HEK293 (cell line): ENCODE measurements at regions not wholly inside any gene's neighbourhood (a gene's known extent, or its start where the extent isn't known, plus 50 kb on each side); places are given as distances from the start of the nearest gene placed in this dataset.

Experiments
- CTCF ChIA-PET: fragments of 350-600 bp; formaldehyde crosslinking; extraction: SDS; loops from one replicate; lab custom pipeline; 2021; ENCODE audit warnings: antibody characterized with exemption; lab: Yijun Ruan, JAX
- POLR2A ChIA-PET: fragments of 300-600 bp; formaldehyde crosslinking; extraction: SDS; loops from one replicate; lab custom pipeline; 2020; ENCODE audit warnings: antibody characterized with exemption, inconsistent platforms; lab: Yijun Ruan, JAX
- H3K27ac ChIP-seq: fragments of 200-500 bp; sonication (Bioruptor generic); 2 replicates; pipeline ENCODE4 v1.5.1; 2014; ENCODE audit warnings: low read depth, low read length, control low read depth, inconsistent platforms; ENCODE audit errors: extremely low read depth
- H3K36me3 ChIP-seq, 2 experiments: fragments of 200-500 bp in 1 of 2; sonication (Bioruptor generic) in 1 of 2; 1 replicate in 1 of 2; 2 replicates in 1 of 2; pipeline ENCODE4 v1.5.1; 2014 to 2017; ENCODE audit warnings: inconsistent platforms in 2 of 2, low read length in 2 of 2; ENCODE audit not compliant: control insufficient read depth in 2 of 2, insufficient read depth in 1 of 2
- H3K4me1 ChIP-seq: fragments of 200-500 bp; sonication (Bioruptor generic); 2 replicates; pipeline ENCODE4 v1.5.1; 2014; ENCODE audit warnings: mild to moderate bottlenecking, low read length, inconsistent platforms; ENCODE audit not compliant: control insufficient read depth, insufficient read depth
- H3K4me3 ChIP-seq: 2 replicates; pipeline ENCODE4 v1.5.1; 2011; ENCODE audit warnings: low read depth, mild to moderate bottlenecking, control low read depth, low read length, moderate library complexity
- H3K9me3 ChIP-seq: fragments of 200-500 bp; sonication (Bioruptor generic); 2 replicates; pipeline ENCODE4 v1.5.1; 2014; ENCODE audit warnings: low read depth, low read length, inconsistent platforms; ENCODE audit not compliant: control insufficient read depth, insufficient read depth
- GLI4 ChIP-seq: fragments of 450-650 bp; formaldehyde crosslinking; IDR thresholded peaks from 2 replicates; pipeline ENCODE4 v1.5.1; 2016; ENCODE audit warnings: missing biosample characterization, missing genetic modification characterization
- ZEB2 ChIP-seq: fragments of 450-650 bp; formaldehyde crosslinking; IDR thresholded peaks from 2 replicates; pipeline ENCODE4 v1.5.1; 2016; ENCODE audit warnings: missing biosample characterization, missing genetic modification characterization
- ZNF2 ChIP-seq: fragments of 450-650 bp; formaldehyde crosslinking; IDR thresholded peaks from 2 replicates; pipeline ENCODE4 v1.5.1; 2016; ENCODE audit warnings: missing biosample characterization, missing genetic modification characterization
- ZNF324 ChIP-seq: fragments of 450-650 bp; formaldehyde crosslinking; IDR thresholded peaks from 2 replicates; pipeline ENCODE4 v1.5.1; 2016; ENCODE audit warnings: missing biosample characterization, missing genetic modification characterization
- ZNF426 ChIP-seq: fragments of 450-650 bp; formaldehyde crosslinking; IDR thresholded peaks from 2 replicates; pipeline ENCODE4 v1.5.1; 2017; ENCODE audit warnings: missing biosample characterization, missing genetic modification characterization, mild to moderate bottlenecking, inconsistent platforms, moderate library complexity
- ZNF473 ChIP-seq: fragments of 450-650 bp; formaldehyde crosslinking; IDR thresholded peaks from 2 replicates; pipeline ENCODE4 v1.5.1; 2017; ENCODE audit warnings: missing biosample characterization, missing genetic modification characterization
- ZNF518A ChIP-seq: fragments of 450-650 bp; formaldehyde crosslinking; conservative IDR thresholded peaks from 2 replicates; pipeline ENCODE4 v1.5.1; 2016; ENCODE audit warnings: low read depth, missing biosample characterization, missing genetic modification characterization
- ZNF624 ChIP-seq: fragments of 450-650 bp; formaldehyde crosslinking; IDR thresholded peaks from 2 replicates; pipeline ENCODE4 v1.5.1; 2017; ENCODE audit warnings: missing biosample characterization, missing genetic modification characterization
- ZNF658 ChIP-seq: fragments of 450-650 bp; formaldehyde crosslinking; IDR thresholded peaks from 2 replicates; pipeline ENCODE4; 2016; ENCODE audit warnings: missing biosample characterization, missing genetic modification characterization
- TF ChIP-seq, protein P1 (sequence below): fragments of 450-650 bp; formaldehyde crosslinking; IDR thresholded peaks from 2 replicates; pipeline ENCODE4 v1.5.1; 2017; ENCODE audit warnings: missing biosample characterization, missing genetic modification characterization
- TF ChIP-seq, protein P2 (sequence below): IDR thresholded peaks from 2 replicates; pipeline ENCODE4 v1.6.1; 2011; ENCODE audit warnings: mild to moderate bottlenecking, low read depth, low read length, borderline replicate concordance
- TF ChIP-seq, protein P3 (sequence below): fragments of 450-650 bp; formaldehyde crosslinking; IDR thresholded peaks from 2 replicates; pipeline ENCODE4 v1.5.0; 2017; ENCODE audit warnings: missing biosample characterization, missing genetic modification characterization, borderline replicate concordance
- TF ChIP-seq, protein P4 (sequence below): fragments of 450-650 bp; formaldehyde crosslinking; IDR thresholded peaks from 2 replicates; pipeline ENCODE4 v1.5.1; 2017; ENCODE audit warnings: missing biosample characterization, missing genetic modification characterization

GRCh38 chr7:118629898-118630438 is 405.5 kb downstream of the ANKRD7 start:
- Histone ChIP-seq H3K4me3 (no peak overlapping the region), H3K9me3 (no peaks in the 10 kb centered on the region), H3K36me3 (no peaks in the 10 kb centered on the region), H3K4me1 (no peaks in the 10 kb centered on the region), H3K27ac (no peak overlapping the region)
- TF ChIP-seq, protein P1, sequence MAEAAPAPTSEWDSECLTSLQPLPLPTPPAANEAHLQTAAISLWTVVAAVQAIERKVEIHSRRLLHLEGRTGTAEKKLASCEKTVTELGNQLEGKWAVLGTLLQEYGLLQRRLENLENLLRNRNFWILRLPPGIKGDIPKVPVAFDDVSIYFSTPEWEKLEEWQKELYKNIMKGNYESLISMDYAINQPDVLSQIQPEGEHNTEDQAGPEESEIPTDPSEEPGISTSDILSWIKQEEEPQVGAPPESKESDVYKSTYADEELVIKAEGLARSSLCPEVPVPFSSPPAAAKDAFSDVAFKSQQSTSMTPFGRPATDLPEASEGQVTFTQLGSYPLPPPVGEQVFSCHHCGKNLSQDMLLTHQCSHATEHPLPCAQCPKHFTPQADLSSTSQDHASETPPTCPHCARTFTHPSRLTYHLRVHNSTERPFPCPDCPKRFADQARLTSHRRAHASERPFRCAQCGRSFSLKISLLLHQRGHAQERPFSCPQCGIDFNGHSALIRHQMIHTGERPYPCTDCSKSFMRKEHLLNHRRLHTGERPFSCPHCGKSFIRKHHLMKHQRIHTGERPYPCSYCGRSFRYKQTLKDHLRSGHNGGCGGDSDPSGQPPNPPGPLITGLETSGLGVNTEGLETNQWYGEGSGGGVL, result no peak
- TF ChIP-seq ZNF658 (tag by site-specific recombination), result no peak
- TF ChIP-seq ZNF518A (tag by site-specific recombination), result no peak
- TF ChIP-seq, protein P2, sequence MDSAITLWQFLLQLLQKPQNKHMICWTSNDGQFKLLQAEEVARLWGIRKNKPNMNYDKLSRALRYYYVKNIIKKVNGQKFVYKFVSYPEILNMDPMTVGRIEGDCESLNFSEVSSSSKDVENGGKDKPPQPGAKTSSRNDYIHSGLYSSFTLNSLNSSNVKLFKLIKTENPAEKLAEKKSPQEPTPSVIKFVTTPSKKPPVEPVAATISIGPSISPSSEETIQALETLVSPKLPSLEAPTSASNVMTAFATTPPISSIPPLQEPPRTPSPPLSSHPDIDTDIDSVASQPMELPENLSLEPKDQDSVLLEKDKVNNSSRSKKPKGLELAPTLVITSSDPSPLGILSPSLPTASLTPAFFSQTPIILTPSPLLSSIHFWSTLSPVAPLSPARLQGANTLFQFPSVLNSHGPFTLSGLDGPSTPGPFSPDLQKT, result no peak
- no peak for TF ChIP-seq ZEB2 (tag by site-specific recombination)
- TF ChIP-seq ZNF2 (tag by site-specific recombination), result no peak
- no peak for TF ChIP-seq ZNF624 (tag by site-specific recombination)
- TF ChIP-seq, protein P3, sequence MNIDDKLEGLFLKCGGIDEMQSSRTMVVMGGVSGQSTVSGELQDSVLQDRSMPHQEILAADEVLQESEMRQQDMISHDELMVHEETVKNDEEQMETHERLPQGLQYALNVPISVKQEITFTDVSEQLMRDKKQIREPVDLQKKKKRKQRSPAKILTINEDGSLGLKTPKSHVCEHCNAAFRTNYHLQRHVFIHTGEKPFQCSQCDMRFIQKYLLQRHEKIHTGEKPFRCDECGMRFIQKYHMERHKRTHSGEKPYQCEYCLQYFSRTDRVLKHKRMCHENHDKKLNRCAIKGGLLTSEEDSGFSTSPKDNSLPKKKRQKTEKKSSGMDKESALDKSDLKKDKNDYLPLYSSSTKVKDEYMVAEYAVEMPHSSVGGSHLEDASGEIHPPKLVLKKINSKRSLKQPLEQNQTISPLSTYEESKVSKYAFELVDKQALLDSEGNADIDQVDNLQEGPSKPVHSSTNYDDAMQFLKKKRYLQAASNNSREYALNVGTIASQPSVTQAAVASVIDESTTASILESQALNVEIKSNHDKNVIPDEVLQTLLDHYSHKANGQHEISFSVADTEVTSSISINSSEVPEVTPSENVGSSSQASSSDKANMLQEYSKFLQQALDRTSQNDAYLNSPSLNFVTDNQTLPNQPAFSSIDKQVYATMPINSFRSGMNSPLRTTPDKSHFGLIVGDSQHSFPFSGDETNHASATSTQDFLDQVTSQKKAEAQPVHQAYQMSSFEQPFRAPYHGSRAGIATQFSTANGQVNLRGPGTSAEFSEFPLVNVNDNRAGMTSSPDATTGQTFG (tag by site-specific recombination), result no peak
- TF ChIP-seq, protein P4, sequence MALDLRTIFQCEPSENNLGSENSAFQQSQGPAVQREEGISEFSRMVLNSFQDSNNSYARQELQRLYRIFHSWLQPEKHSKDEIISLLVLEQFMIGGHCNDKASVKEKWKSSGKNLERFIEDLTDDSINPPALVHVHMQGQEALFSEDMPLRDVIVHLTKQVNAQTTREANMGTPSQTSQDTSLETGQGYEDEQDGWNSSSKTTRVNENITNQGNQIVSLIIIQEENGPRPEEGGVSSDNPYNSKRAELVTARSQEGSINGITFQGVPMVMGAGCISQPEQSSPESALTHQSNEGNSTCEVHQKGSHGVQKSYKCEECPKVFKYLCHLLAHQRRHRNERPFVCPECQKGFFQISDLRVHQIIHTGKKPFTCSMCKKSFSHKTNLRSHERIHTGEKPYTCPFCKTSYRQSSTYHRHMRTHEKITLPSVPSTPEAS (tag by site-specific recombination), result no peak
- TF ChIP-seq ZNF473 (tag by site-specific recombination), result no peak
- no peak for TF ChIP-seq GLI4 (tag by site-specific recombination)
- TF ChIP-seq ZNF324 (tag by site-specific recombination), result no peak
- no peak for TF ChIP-seq ZNF426 (tag by site-specific recombination)
- POLR2A ChIA-PET, result no interaction called here
- CTCF ChIA-PET, result interaction anchor here (0.6 kb wide), 1 partner anchor 236 kb away, joined by 3 read pairs; no protein-coding TSS in a partner anchor
